Panc1 (cell line): ENCODE measurements at regions not wholly inside any gene's neighbourhood (a gene's known extent, or its start where the extent isn't known, plus 50 kb on each side); places are given as distances from the start of the nearest gene placed in this dataset.

Source experiments
- ATAC-seq: fragments of 200-7000 bp; cut with Tn5 transposase; 2 replicates; pipeline ENCODE4 v1.9.1; 2020; ENCODE audit warnings: mild to moderate bottlenecking, moderate library complexity
- BruUV-seq: library from RNA; stranded (reverse); fragments of 400-500 nt; replicated peaks from 2 replicates; lab custom pipeline; 2021; lab: Mats Ljungman, UMichigan
- CTCF ChIA-PET: fragments of 300-600 bp; sonication (Branson Sonifier 250); formaldehyde crosslinking; loops from one replicate; lab custom pipeline; 2022; ENCODE audit warnings: antibody characterized with exemption; lab: Charles Lee
- POLR2A ChIA-PET: fragments of 300-600 bp; sonication (Branson Sonifier 250); formaldehyde crosslinking; loops from one replicate; lab custom pipeline; 2022; ENCODE audit warnings: antibody characterized with exemption; lab: Charles Lee
- DNase-seq: peaks from one replicate; pipeline ENCODE4 v3.0.0-alpha.2; 2010; ENCODE audit warnings: low read depth, low spot score
- H3K27ac ChIP-seq: 2 replicates; pipeline ENCODE4 v1.5.1; 2011; ENCODE audit warnings: mild to moderate bottlenecking, low read length, inconsistent platforms
- H3K27me3 ChIP-seq: fragments of 200-500 bp; sonication (Bioruptor generic); 2 replicates; pipeline ENCODE4 v1.6.0; 2014; ENCODE audit warnings: low read length, inconsistent platforms; ENCODE audit not compliant: control insufficient read depth, insufficient read depth
- H3K36me3 ChIP-seq: fragments of 200-500 bp; sonication (Bioruptor generic); 2 replicates; pipeline ENCODE4 v1.5.1; 2014; ENCODE audit warnings: inconsistent platforms, mild to moderate bottlenecking, low read length, moderate library complexity; ENCODE audit not compliant: control insufficient read depth, insufficient read depth
- H3K4me1 ChIP-seq: 2 replicates; pipeline ENCODE4 v1.5.1; 2011; ENCODE audit warnings: inconsistent platforms, mild to moderate bottlenecking, low read length, moderate library complexity; ENCODE audit not compliant: control insufficient read depth, insufficient read depth
- H3K4me3 ChIP-seq, 2 experiments: 2 replicates each; pipeline ENCODE4 v1.5.1; 2011 to 2012; ENCODE audit warnings: low read depth in 2 of 2, low read length in 2 of 2, mild to moderate bottlenecking in 2 of 2, inconsistent platforms in 1 of 2, moderate library complexity in 1 of 2
- H3K9me3 ChIP-seq: fragments of 200-500 bp; sonication (Bioruptor generic); 2 replicates; pipeline ENCODE4 v1.5.1; 2014; ENCODE audit warnings: low read depth, mild to moderate bottlenecking, inconsistent platforms, low read length, moderate library complexity; ENCODE audit not compliant: control insufficient read depth, insufficient read depth
- CTCF ChIP-seq: fragments of 450-650 bp; IDR thresholded peaks from 2 replicates; pipeline ENCODE4 v1.5.1; 2017; ENCODE audit warnings: mild to moderate bottlenecking
- POLR2AphosphoS5 ChIP-seq: IDR thresholded peaks from 2 replicates; pipeline ENCODE4 v1.6.1; 2012; ENCODE audit warnings: mild to moderate bottlenecking, low read depth, low read length, moderate library complexity
- REST ChIP-seq, 2 experiments: IDR thresholded peaks; 2 replicates each; pipeline ENCODE4 v1.6.1; 2011 to 2012; ENCODE audit warnings: low read depth in 2 of 2, control low read depth in 1 of 2, low read length in 1 of 2, mild to moderate bottlenecking in 1 of 2, moderate library complexity in 1 of 2; ENCODE audit not compliant: insufficient read depth in 1 of 2
- SIN3A ChIP-seq: IDR thresholded peaks from 2 replicates; pipeline ENCODE4 v1.6.1; 2012; ENCODE audit warnings: low read depth, mild to moderate bottlenecking, low read length, moderate library complexity, borderline replicate concordance; ENCODE audit not compliant: insufficient read depth
- TCF7L2 ChIP-seq: IDR thresholded peaks from 2 replicates; pipeline ENCODE4 v1.6.1; 2011; ENCODE audit warnings: mild to moderate bottlenecking, low read depth, low read length, inconsistent platforms
- in situ Hi-C: cut with HindIII; loops from 2 replicates; pipeline ENCODE4 v1.10.0; 2016; ENCODE audit warnings: low sequenced_read_pairs, low pct_unique_long_range_greater_than_20kb
- intact Hi-C: fragments of 100-400 bp; cut with micrococcal nuclease; formaldehyde crosslinking; loops from one replicate; pipeline ENCODE4 v1.10.0; 2022; ENCODE audit not compliant: unreplicated experiment

GRCh38 chr10:110404413-110404812, 93.3 kb upstream of the DUSP5 start:
- H3K4me3 ChIP-seq: no peak overlapping the region
- no peak overlapping the region for H3K27ac ChIP-seq
- intact Hi-C loops: no loop called here
- ChIA-PET POLR2A (no interaction called here), CTCF (no interaction called here)
- BruUV-seq: no TSS peak
- TF ChIP-seq TCF7L2 (no peak), POLR2AphosphoS5 (no peak), SIN3A (no peak), REST (IDR thresholded peaks at IDR 0.05; ENCODE audit: insufficient read depth in 1 of 2, low read depth in 2 of 2, low read length in 1 of 2) (no peak), CTCF (no peak)
- DNase-seq: no peak
- H3K27me3 ChIP-seq: no peaks in the 10 kb centered on the region
- H3K36me3 ChIP-seq: no peaks in the 10 kb centered on the region
- H3K4me1 ChIP-seq: peaks cover 3% of the 10 kb centered on the region
- ATAC-seq: no peak
- in situ Hi-C loops: no loop called here
- H3K9me3 ChIP-seq: no peaks in the 10 kb centered on the region

- Histone ChIP-seq H3K27ac (no peak overlapping the region), H3K36me3 (no peaks in the 10 kb centered on the region), H3K9me3 (no peaks in the 10 kb centered on the region), H3K27me3 (no peaks in the 10 kb centered on the region), H3K4me1 (no peaks in the 10 kb centered on the region), H3K4me3 (no peak overlapping the region)
- in situ Hi-C loops (no loop called here), intact Hi-C loops (no loop called here)
- no TSS peak for BruUV-seq
- DNase-seq (no peak), ATAC-seq (no peak)
- CTCF ChIA-PET: no interaction called here
- no peak for TF ChIP-seq REST (IDR thresholded peaks at IDR 0.05; ENCODE audit: insufficient read depth in 1 of 2, low read depth in 2 of 2, low read length in 1 of 2)
- TF ChIP-seq TCF7L2: no peak
- POLR2A ChIA-PET: no interaction called here
These were observed 92.9 kb upstream of the DUSP5 start for GRCh38 chr10:110404825-110405224.
